Stomach (tissue), 8 donors: ENCODE measurements at regions not wholly inside any gene's neighbourhood (a gene's known extent, or its start where the extent isn't known, plus 50 kb on each side); places are given as distances from the start of the nearest gene placed in this dataset.

Experiments
- DNase-seq, 2 donors: peaks; one replicate each; pipeline versions ENCODE4 v3.0.0 to v3.0.0-alpha.2; 2013 to 2019
- H3K27ac ChIP-seq, 5 donors: fragments of 200-600 bp in 4 of 5; sonication (generic) in 4 of 5; one replicate each; pipeline ENCODE4 v1.5.1; 2013 to 2019; ENCODE audit warnings: mild to moderate bottlenecking in 1 of 5, moderate library complexity in 1 of 5
- H3K27me3 ChIP-seq, 3 donors: fragments of 200-600 bp; sonication (generic); one replicate each; pipeline ENCODE4 v1.5.1; 2017 to 2019; ENCODE audit warnings: mixed run types in 1 of 3
- H3K36me3 ChIP-seq, 4 donors: fragments of 200-600 bp; sonication (generic); 1 replicate in 3 of 4; 2 replicates in 1 of 4; pipeline ENCODE4 v1.5.1; 2016 to 2019
- H3K4me1 ChIP-seq, 4 donors: fragments of 200-600 bp; sonication (generic); one replicate each; pipeline ENCODE4 v1.5.1; 2016 to 2019
- H3K4me3 ChIP-seq, 4 donors: fragments of 200-600 bp; sonication (generic) in 3 of 4; one replicate each; pipeline ENCODE4 v1.5.1; 2016 to 2019; ENCODE audit warnings: mild to moderate bottlenecking in 1 of 4
- H3K9me3 ChIP-seq, 4 donors: fragments of 200-600 bp; sonication (generic); one replicate each; pipeline ENCODE4 v1.5.1; 2016 to 2019
- CTCF ChIP-seq, 7 experiments: fragments of 450-650 bp in 4 of 7; fragments of 200-600 bp in 3 of 7; sonication (generic) in 3 of 7; IDR thresholded peaks; one replicate each; pipeline ENCODE4 v1.5.1; 2016 to 2019; ENCODE audit warnings: antibody characterized with exemption in 7 of 7, control low read depth in 2 of 7, mild to moderate bottlenecking in 1 of 7
- EP300 ChIP-seq: sonication (generic); formaldehyde crosslinking; IDR thresholded peaks from one replicate; pipeline ENCODE4 v1.6.1; 2017; ENCODE audit warnings: antibody characterized with exemption
- POLR2A ChIP-seq, 4 donors: fragments of 450-650 bp; IDR thresholded peaks; one replicate each; pipeline ENCODE4 v1.6.1; 2016; ENCODE audit warnings: antibody characterized with exemption in 4 of 4, control low read depth in 2 of 4, mild to moderate bottlenecking in 1 of 4, moderate library complexity in 1 of 4
- POLR2AphosphoS5 ChIP-seq, 3 donors: sonication (generic); formaldehyde crosslinking; IDR thresholded peaks; one replicate each; pipeline ENCODE4 v1.6.1; 2016; ENCODE audit warnings: antibody characterized with exemption in 3 of 3
- WGBS, 5 donors: extraction: QIAGEN DNeasy Blood & Tissue Kit in 3 of 5; methylation state at CpG; one replicate each; pipeline versions ENCODE4 v1.1.5 to v1.1.7; 2013 to 2018; 5-methylcytosine and 5-hydroxymethylcytosine counted together
- intact Hi-C: fragments of 100-400 bp; cut with DNase I; formaldehyde crosslinking; loops from one replicate; pipeline ENCODE4 v1.15.1; 2023; ENCODE audit warnings: low total_unique reads
- donor health status: healthy with polysubstance abuse.
- donor health status: Bipolar disorder and iron deficiency.
- donor health status: healthy.

- no peak for TF ChIP-seq EP300
- TF ChIP-seq POLR2A (IDR thresholded peaks at IDR 0.05) = no peak
- no peak for TF ChIP-seq POLR2AphosphoS5 (IDR thresholded peaks at IDR 0.05)
- TF ChIP-seq CTCF (IDR thresholded peaks at IDR 0.05) = no peak
- intact Hi-C loops = no loop called here
- WGBS, 5 donors = 81 to 86% (median 85%) methylated on average over 3 of the region's 3 CpGs
Observed at GRCh38 chr5:61948151-61948550, 357.9 kb upstream of the KIF2A start.

GRCh38 chr5:61949054-61949678 is 356.8 kb upstream of the KIF2A start:
- no peaks in the 10 kb centered on the region for H3K9me3 ChIP-seq
- intact Hi-C loops = no loop called here
- H3K36me3 ChIP-seq = no peaks in the 10 kb centered on the region
- no peak for TF ChIP-seq POLR2AphosphoS5 (IDR thresholded peaks at IDR 0.05)
- TF ChIP-seq EP300 = no peak
- no peak for TF ChIP-seq POLR2A (IDR thresholded peaks at IDR 0.05)
- no peak for TF ChIP-seq CTCF (IDR thresholded peaks at IDR 0.05)
- no peak for DNase-seq
- H3K27ac ChIP-seq = no peak overlapping the region
- 71 to 88% (median 79%) methylated on average over 2 of the region's 2 CpGs for WGBS, 5 donors
- no peaks in the 10 kb centered on the region for H3K27me3 ChIP-seq
- no peak overlapping the region for H3K4me3 ChIP-seq
- H3K4me1 ChIP-seq = no peaks in the 10 kb centered on the region

More at GRCh38 chr5:61948151-61948550, 357.9 kb upstream of the KIF2A start:
- Histone ChIP-seq H3K27me3 (no peaks in the 10 kb centered on the region), H3K36me3 (no peaks in the 10 kb centered on the region), H3K9me3 (no peaks in the 10 kb centered on the region), H3K4me1 (no peaks in the 10 kb centered on the region), H3K4me3 (no peak overlapping the region), H3K27ac (no peak overlapping the region)
- no peak for DNase-seq

- 91 to 95% (median 94%) methylated on average over 7 of the region's 7 CpGs for WGBS, 5 donors
- H3K27me3 ChIP-seq = no peaks in the 10 kb centered on the region
- no peak for DNase-seq
- no peaks in the 10 kb centered on the region for H3K36me3 ChIP-seq
- no peak overlapping the region for H3K27ac ChIP-seq
- H3K4me1 ChIP-seq = no peaks in the 10 kb centered on the region
- TF ChIP-seq CTCF (IDR thresholded peaks at IDR 0.05) (no peak), EP300 (no peak), POLR2A (IDR thresholded peaks at IDR 0.05) (no peak)
- H3K9me3 ChIP-seq = no peaks in the 10 kb centered on the region
- H3K4me3 ChIP-seq = no peak overlapping the region
- intact Hi-C loops = no loop called here
Observed at GRCh38 chr5:61949679-61950435, 356.1 kb upstream of the KIF2A start.

GRCh38 chr5:61951295-61951694 is 354.7 kb upstream of the KIF2A start:
- H3K4me1 ChIP-seq = no peaks in the 10 kb centered on the region
- DNase-seq = no peak
- intact Hi-C loops = no loop called here
- no peak for TF ChIP-seq POLR2AphosphoS5 (IDR thresholded peaks at IDR 0.05)
- no peak for TF ChIP-seq POLR2A (IDR thresholded peaks at IDR 0.05)
- TF ChIP-seq CTCF (IDR thresholded peaks at IDR 0.05) = no peak
- no peak for TF ChIP-seq EP300
- H3K27me3 ChIP-seq = no peaks in the 10 kb centered on the region
- 81 to 96% (median 84%) methylated on average over 3 of the region's 3 CpGs for WGBS, 5 donors
- H3K4me3 ChIP-seq = no peak overlapping the region
- H3K36me3 ChIP-seq = no peaks in the 10 kb centered on the region
- H3K27ac ChIP-seq = no peak overlapping the region
- H3K9me3 ChIP-seq = no peaks in the 10 kb centered on the region
